ENCODE measurements at regions not wholly inside any gene's neighbourhood (a gene's known extent, or its start where the extent isn't known, plus 50 kb on each side); places are given as distances from the start of the nearest gene placed in this dataset.
"Not testable (repeated sequence)": the region's sequence is repeated elsewhere in the genome, so short reads cannot be mapped to it uniquely, and the experiment has no call there.

DNA sequence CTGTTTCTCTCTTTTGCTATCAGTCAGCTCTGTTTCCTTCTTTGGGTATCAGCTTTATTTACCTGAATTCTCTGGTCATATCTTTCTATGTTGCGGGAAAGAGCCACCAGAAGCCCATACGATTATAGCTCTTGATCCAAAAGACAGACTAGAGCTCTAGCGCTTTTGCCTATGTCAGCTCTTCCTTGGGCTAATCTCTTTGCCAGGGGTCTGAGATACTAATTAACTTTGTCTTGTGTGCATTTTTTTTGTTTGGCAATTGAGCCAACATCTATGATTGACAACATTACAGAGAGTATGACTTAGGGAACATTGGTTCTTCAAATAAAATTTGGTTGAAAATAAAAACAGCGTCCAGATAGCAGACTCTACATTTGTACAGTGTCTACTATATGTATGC is 603.0 kb downstream of the KCTD16 start:
- no peak for DNase-seq

- no peak for DNase-seq
These were observed 601.1 kb downstream of the KCTD16 start for GRCh38 chr5:144771802-144772201.

GRCh38 chr5:144742361-144742760 is 571.7 kb downstream of the KCTD16 start:
- DNase-seq: no peak

- DNase-seq: no peak
These were observed 561.1 kb downstream of the KCTD16 start for GRCh38 chr5:144731786-144732185.

DNA sequence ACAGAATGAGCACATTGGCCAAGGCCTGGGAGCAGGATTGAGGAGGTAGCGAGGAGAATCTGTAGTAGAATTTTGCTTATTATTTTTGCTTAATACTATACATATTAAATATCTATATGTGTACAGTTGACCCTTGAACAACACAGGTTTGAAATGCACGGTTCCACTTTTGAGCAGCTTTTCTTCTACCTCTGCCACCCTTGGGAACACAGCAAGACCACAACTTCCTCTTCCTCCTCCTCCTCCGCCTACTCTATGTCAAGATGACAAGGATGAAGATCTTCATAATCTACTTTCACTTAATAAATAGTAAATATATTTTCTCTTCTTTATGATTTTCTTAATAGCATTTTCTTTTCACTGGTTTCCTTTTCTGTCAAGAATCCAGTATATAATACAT is 541.4 kb downstream of the KCTD16 start:
- no peak for DNase-seq

DNA sequence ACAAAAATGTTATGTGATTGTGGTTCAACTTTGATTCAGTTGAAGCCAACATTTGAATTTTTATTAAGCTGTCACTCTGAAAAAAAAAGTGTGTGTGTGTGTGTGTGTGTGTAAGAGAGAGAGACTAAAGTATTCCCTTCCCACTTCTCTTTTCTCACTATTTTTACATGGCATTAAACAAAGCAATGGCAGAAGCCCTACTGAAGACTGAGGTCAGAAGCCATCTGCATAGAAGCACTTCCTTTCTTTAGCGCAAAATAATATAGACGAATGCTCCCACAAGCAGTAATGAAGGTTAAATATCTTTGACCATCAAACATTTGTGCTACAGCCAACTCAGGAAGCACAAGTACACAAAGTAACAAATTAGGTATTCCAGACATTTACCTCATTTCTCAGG is 540.5 kb downstream of the KCTD16 start:
- DNase-seq: no peak

- DNase-seq: no peak
These were observed 540.0 kb downstream of the KCTD16 start for GRCh38 chr5:144710637-144711036.

DNA sequence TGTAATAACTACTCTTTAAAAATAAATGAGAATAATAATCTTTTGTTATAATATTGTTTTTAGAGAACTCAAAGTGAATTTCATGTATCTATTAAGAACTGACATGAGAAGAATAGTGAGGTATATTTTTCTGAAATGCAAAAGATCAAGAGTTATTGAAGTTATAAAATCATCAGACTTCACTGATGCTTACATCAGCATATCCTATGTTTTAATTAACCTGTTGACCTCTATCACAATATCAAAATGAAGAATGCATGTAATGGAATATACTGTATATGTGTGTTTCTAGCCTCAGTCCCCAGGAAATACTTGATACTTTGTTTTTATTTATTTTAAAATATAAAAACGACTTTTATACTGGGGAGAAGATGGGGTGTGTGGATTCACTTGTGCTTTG is 533.1 kb downstream of the KCTD16 start:
- no peak for DNase-seq

- no peak for DNase-seq
These were observed 527.8 kb downstream of the KCTD16 start for GRCh38 chr5:144698484-144698883.

GRCh38 chr5:144697847-144698262 is 527.2 kb downstream of the KCTD16 start:
- no peak for DNase-seq

DNA sequence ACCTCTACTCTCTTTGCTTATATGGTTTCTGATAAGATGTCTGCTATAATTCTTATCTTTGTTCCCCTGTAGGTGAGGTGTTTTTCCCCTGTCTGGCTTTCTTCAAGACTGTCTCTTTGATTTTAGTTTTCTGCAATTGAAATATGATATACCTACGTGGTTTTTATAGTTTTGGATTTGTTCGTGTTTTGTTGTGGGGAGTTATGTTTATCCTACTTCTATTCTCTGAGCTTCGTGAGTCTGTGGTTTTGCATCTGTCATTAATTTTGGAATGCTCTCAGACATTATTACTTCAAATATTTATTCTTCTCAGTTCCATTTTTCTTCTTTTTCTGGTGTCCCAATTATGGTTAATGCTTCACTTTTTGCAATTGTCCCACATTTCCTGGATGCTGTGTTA is 521.3 kb downstream of the KCTD16 start:
- DNase-seq: no peak

- DNase-seq: no peak
These were observed 514.2 kb downstream of the KCTD16 start for GRCh38 chr5:144684899-144685298.

DNA sequence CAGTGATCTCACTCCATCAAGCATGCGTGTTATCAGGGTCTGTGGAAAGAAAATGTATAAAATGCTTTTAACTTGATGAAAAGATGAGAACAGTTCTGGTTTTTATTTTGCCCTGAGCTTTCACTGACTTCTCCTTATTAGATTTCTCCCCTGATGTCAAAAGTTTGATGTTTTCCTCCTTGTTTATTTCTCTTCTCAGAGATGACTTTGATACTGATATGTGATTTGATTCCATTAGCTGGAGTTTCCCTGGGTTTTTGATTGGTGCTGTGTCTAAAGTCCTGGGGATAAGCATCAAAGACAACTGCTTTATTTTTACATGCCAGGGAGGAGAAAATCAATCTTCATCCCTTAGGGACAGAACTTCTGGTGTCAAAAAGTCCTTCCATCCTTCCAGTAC is 510.0 kb downstream of the KCTD16 start:
- no peak for DNase-seq

DNA sequence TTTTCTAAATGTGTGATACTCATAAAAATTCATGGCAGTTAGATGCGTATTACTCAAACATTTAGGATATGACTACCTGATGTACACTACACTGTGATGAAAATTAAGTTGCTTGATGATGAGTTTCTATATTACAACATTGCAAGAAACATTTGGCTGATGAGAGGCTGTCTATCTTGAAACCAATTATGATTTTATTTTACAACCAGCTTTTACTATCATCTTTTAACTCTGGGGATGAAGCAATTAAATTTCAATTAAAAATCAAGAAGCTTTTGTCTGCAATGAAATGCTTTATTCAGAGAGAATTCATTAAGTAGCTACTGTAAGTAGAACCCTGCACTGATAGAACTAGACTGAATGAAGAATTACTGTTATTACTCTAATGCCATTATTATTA is 500.4 kb downstream of the KCTD16 start:
- no peak for DNase-seq

- DNase-seq: no peak
These were observed 489.1 kb downstream of the KCTD16 start for GRCh38 chr5:144659634-144660227.

GRCh38 chr5:144644317-144644716 is 473.6 kb downstream of the KCTD16 start:
- no peak for DNase-seq

DNA sequence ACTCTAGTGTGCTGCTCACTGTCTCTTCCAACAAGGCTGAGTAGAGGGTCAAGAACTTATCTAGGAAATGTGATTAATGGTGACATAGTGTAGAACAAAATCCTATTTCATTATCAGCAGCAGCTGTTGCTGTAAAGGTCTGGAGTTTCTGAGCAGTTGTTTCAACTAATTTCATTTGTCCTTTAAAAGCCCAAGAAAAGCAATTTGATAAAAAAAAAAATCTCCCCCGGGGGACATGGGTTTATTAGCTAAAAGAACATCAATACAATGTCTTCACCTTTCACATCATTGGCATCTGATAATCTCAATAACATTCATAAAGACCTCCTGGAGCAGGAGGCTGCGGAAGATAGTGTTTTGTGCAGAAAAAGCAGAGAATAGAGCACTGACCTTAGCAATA is 468.1 kb downstream of the KCTD16 start:
- DNase-seq: no peak

DNA sequence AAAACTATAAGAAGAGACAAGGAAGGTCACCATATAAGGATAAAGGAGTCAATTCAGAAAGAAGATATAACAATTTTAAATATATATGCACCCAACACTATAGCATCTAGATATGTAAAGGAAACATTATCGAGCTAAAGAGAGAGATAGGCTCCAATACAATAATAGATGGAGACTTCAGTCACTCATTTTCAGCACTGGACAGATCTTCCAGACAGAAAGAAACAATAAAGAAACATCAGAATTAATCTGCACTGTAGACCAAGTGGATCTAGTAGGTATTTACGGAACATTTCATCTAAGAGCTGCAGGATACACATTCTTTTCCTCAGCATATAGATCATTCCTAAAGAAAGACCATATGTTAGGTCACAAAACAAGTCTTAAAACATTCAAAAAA is 463.5 kb downstream of the KCTD16 start:
- no peak for DNase-seq

- no peak for DNase-seq
These were observed 427.9 kb downstream of the KCTD16 start for GRCh38 chr5:144598451-144599068.

DNA sequence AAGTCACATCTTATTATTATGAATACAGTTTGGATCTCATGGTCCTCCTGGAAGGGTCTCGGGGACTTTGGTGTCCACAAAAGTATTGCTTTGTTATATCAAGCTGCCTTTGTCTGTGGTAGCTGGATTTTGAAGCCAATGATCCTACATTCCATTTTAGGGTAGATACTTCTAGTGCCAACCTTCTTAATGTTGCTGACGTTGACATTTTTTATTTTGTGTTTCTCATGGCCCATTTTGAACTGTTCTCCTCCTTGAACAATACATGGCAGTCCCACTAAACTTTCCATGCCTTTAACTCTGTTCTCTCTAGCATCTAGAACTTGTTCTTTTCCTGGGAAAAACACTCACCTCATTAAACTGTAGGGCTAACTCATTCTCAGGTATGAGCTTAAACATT is 425.8 kb downstream of the KCTD16 start:
- no peak for DNase-seq

DNA sequence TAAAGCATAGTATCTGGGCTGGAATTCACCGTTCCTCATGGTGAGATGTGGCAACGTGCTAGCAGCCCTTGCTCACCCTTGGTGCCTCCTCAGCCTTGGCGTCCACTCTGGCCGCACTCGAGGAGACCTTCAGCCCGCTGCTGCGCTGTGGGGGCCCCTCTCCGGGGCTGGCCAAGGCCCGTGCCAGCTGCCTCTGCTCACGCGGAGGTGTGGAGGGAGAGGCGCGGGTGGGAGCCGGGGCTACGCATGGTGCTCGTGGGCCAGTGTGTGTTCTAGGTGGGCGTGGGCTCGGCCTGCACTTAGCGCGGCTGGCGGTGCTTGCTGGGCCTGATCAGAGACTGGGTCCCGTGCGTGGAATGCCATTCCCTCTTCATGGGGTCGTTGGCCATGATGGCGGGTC is 424.2 kb downstream of the KCTD16 start:
- no peak for DNase-seq

- not testable (repeated sequence) for DNase-seq
These were observed 423.6 kb downstream of the KCTD16 start for GRCh38 chr5:144594234-144594633.

GRCh38 chr5:144585681-144586080 is 415.0 kb downstream of the KCTD16 start:
- DNase-seq: no peak

DNA sequence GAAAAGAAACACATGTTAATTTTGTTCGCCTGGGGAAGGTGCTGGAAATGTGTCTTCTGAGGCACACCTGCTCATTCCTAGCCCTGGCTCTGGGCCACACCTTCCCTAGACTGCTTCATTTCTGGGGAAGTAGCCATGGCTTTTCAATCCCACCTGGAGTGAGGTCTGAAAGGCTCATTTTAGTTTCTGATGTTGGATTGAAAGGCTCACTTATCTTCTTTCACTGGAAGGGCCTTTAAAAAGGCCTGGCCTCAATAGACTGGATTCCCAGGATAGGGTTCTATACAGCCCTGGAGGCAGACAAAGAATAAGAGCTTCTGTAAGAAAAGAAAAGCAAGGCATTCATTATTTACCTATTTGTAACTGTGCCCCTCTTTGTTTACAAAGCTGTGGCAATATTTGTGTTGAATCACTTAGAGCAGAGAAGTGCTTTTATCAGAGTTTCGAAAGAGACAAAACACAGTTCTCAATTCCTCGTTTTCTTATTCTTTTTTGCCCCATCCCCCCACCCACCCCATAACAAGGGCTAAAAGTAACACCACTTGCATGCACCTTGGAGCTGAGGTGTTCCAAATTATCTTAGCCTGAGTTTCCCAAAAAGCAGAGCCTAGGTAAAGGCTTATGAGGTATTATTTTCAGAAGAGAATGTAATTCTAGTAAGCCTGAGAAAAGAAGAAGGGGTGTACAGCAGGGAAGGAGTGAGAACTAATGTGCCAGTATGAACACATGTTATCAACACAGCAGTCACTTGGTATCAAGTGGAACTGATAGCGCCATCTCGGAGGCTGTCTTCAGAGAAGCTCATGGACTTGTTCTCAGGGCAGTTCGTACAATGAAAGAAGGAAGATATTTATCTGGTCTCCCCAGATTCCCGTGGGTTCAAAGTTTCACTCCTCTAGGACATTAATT is 413.1 kb downstream of the KCTD16 start:
- no peak for DNase-seq
